Endodermal cell (in vitro differentiated cells): ENCODE measurements at regions not wholly inside any gene's neighbourhood (a gene's known extent, or its start where the extent isn't known, plus 50 kb on each side); places are given as distances from the start of the nearest gene placed in this dataset.

ENCODE experiments used
- DNase-seq: peaks from one replicate; pipeline ENCODE4 v3.0.0-alpha.2; 2017
- H3K27ac ChIP-seq: 2 replicates; pipeline ENCODE4 v1.5.1; 2013; ENCODE audit warnings: mild to moderate bottlenecking, low read depth, low read length, moderate library complexity
- H3K27me3 ChIP-seq: 2 replicates; pipeline ENCODE4 v1.6.1; 2013; ENCODE audit warnings: mild to moderate bottlenecking, low read length, moderate library complexity; ENCODE audit not compliant: insufficient read depth, control insufficient read depth, poor library complexity, severe bottlenecking
- H3K36me3 ChIP-seq: 2 replicates; pipeline ENCODE4 v1.7.0; 2013; ENCODE audit warnings: mild to moderate bottlenecking, low read length, moderate library complexity; ENCODE audit not compliant: control insufficient read depth, insufficient read depth
- H3K4me1 ChIP-seq: one replicate; pipeline ENCODE4 v1.7.0; 2013; ENCODE audit warnings: low read length; ENCODE audit not compliant: control insufficient read depth, insufficient read depth
- H3K4me3 ChIP-seq: 2 replicates; pipeline ENCODE4 v1.5.1; 2013; ENCODE audit warnings: mild to moderate bottlenecking, low read length, moderate library complexity
- H3K9ac ChIP-seq: 2 replicates; pipeline ENCODE4 v1.6.1; 2013; ENCODE audit warnings: mild to moderate bottlenecking, low read length, moderate library complexity; ENCODE audit not compliant: poor library complexity, severe bottlenecking; ENCODE audit errors: extremely low read depth
- H3K9me3 ChIP-seq: 2 replicates; pipeline ENCODE4 v1.6.1; 2013; ENCODE audit warnings: mild to moderate bottlenecking, low read length, moderate library complexity; ENCODE audit not compliant: control insufficient read depth
- H3K27ac Mint-ChIP-seq: 2 replicates; pipeline ENCODE4 v1.8.0; 2020; ENCODE audit warnings: mixed read lengths
- H3K27me3 Mint-ChIP-seq: 2 replicates; pipeline ENCODE4 v1.8.0; 2021; ENCODE audit warnings: mild to moderate bottlenecking, mixed read lengths; ENCODE audit not compliant: insufficient read depth
- H3K36me3 Mint-ChIP-seq: 2 replicates; pipeline ENCODE4 v1.8.0; 2020; ENCODE audit warnings: low read depth, mixed read lengths
- H3K4me1 Mint-ChIP-seq: 2 replicates; pipeline ENCODE4 v1.8.0; 2020; ENCODE audit warnings: mixed read lengths
- H3K4me3 Mint-ChIP-seq: 2 replicates; pipeline ENCODE4 v1.8.0; 2020; ENCODE audit warnings: mild to moderate bottlenecking, moderate library complexity, mixed read lengths
- H3K9me3 Mint-ChIP-seq: 2 replicates; pipeline ENCODE4 v1.8.0; 2020; ENCODE audit warnings: mild to moderate bottlenecking, mixed read lengths
- CTCF ChIP-seq: fragments of 200-600 bp; sonication (generic); conservative IDR thresholded peaks from 2 replicates; pipeline ENCODE4 v1.5.0; 2021; ENCODE audit warnings: antibody characterized with exemption, mild to moderate bottlenecking
- WGBS, 2 experiments: methylation state at CpG; one replicate each; pipeline versions ENCODE4 v1.1.5 to v1.1.7; 2013; ENCODE audit warnings: missing lambda C conversion rate in 2 of 2, mixed read lengths in 1 of 2; ENCODE audit not compliant: insufficient coverage in 1 of 2, insufficient read length in 1 of 2; 5-methylcytosine and 5-hydroxymethylcytosine counted together

DNA sequence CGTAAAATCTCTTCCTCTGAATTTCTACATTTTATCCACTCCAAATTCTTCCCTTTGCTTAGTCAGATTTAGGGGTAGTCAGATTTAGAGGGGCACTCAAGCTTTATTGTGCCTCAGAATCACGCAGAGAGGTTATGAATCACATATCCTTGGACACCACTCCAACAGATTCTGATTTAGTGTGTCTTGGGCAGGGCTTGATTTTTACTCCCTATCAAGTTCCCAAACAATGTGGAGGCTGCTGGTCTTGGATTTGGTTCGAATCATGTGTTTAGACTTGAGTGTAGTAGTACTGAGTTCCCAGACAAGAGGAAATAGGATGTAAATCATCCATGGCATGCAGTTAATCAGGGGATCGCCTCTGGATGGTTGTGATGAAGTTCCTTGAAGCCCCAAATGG lies 298.1 kb upstream of the CLEC14A start:
- Mint-ChIP-seq H3K9me3 (peaks cover 25% of the 10 kb centered on the region), H3K27me3 (no peaks in the 10 kb centered on the region), H3K4me3 (no peak overlapping the region), H3K4me1 (peaks cover 1% of the 10 kb centered on the region), H3K36me3 (peaks cover 6% of the 10 kb centered on the region), H3K27ac (no peak overlapping the region)
- TF ChIP-seq CTCF: no peak
- no peak for DNase-seq
- Histone ChIP-seq H3K36me3 (no peaks in the 10 kb centered on the region), H3K4me1 (no peaks in the 10 kb centered on the region), H3K9me3 (peaks cover 34% of the 10 kb centered on the region), H3K4me3 (no peak overlapping the region), H3K9ac (no peak overlapping the region), H3K27ac (no peak overlapping the region), H3K27me3 (no peaks in the 10 kb centered on the region)
- WGBS, 2 experiments: 90 to 100% methylated on average over 3 to 4 of the region's 4 CpGs

DNA sequence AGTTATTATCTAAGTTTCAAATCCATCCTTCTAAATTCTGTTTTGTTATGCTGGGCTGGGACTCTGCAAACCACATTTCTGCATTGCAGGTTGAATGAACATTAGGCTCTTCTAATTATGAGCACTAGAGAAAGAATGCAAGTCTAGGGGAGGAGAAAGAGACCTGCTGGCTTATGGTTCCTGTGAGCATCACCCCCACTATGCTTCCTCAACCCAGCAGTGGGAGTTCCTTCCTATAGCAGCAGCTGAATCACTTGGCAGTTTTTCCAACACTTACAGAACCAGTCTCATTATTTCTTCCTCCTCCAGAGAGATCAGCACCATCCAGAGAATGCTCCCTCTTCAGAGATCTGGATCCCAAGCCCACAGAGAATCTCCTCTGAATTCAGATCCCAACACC lies 297.7 kb upstream of the CLEC14A start:
- Mint-ChIP-seq H3K27me3 (no peaks in the 10 kb centered on the region), H3K9me3 (peaks cover 22% of the 10 kb centered on the region), H3K4me3 (no peak overlapping the region), H3K4me1 (peaks cover 1% of the 10 kb centered on the region), H3K36me3 (peaks cover 4% of the 10 kb centered on the region), H3K27ac (no peak overlapping the region)
- Histone ChIP-seq H3K27ac (no peak overlapping the region), H3K36me3 (no peaks in the 10 kb centered on the region), H3K9me3 (peaks cover 30% of the 10 kb centered on the region), H3K9ac (no peak overlapping the region), H3K27me3 (no peaks in the 10 kb centered on the region), H3K4me1 (no peaks in the 10 kb centered on the region), H3K4me3 (no peak overlapping the region)
- no peak for TF ChIP-seq CTCF
- no peak for DNase-seq

DNA sequence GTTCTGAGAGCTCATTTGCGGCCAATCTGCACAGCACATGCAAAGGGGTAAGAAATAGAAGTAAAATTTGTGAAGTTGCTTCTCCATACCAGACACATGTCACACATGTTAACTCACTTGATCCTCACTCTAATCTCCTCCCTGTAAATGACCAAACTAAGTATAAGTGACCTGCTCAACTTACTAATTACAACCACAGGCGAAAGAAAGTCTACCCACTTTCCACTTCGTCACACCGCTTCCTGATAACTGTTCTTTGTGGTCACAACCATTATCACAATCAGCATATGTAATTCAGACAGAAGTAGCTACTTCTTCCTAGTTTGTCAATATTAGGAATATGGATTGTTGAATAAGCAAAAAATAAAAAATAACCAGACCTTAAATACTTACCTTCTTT lies 293.7 kb upstream of the CLEC14A start:
- Mint-ChIP-seq H3K4me1 (peaks cover 23% of the 10 kb centered on the region), H3K4me3 (no peak overlapping the region), H3K9me3 (peaks cover 3% of the 10 kb centered on the region), H3K27ac (no peak overlapping the region), H3K27me3 (no peaks in the 10 kb centered on the region), H3K36me3 (no peaks in the 10 kb centered on the region)
- DNase-seq: no peak
- Histone ChIP-seq H3K27ac (no peak overlapping the region), H3K9me3 (peaks cover 15% of the 10 kb centered on the region), H3K27me3 (no peaks in the 10 kb centered on the region), H3K36me3 (no peaks in the 10 kb centered on the region), H3K4me3 (no peak overlapping the region), H3K4me1 (peaks cover 11% of the 10 kb centered on the region), H3K9ac (no peak overlapping the region)
- 95 to 100% methylated on average over 3 of the region's 4 CpGs for WGBS, 2 experiments
- TF ChIP-seq CTCF: no peak
